Tibial nerve (tissue), 4 donors: ENCODE measurements at regions not wholly inside any gene's neighbourhood (a gene's known extent, or its start where the extent isn't known, plus 50 kb on each side); places are given as distances from the start of the nearest gene placed in this dataset.

Experiments
- DNase-seq, 2 donors: peaks; one replicate each; pipeline ENCODE4 v3.0.0-alpha.2; 2019; ENCODE audit warnings: low spot score in 2 of 2
- H3K27ac ChIP-seq, 4 donors: fragments of 200-600 bp; sonication (generic) in 3 of 4; one replicate each; pipeline ENCODE4 v1.5.1; 2017 to 2019; ENCODE audit warnings: mild to moderate bottlenecking in 1 of 4
- H3K27me3 ChIP-seq, 2 donors: fragments of 200-600 bp; sonication (generic) in 1 of 2; one replicate each; pipeline versions ENCODE4 v1.5.1 to v1.6.0; 2017 to 2019
- H3K36me3 ChIP-seq, 3 donors: fragments of 200-600 bp; sonication (generic); one replicate each; pipeline ENCODE4 v1.5.1; 2018 to 2019
- H3K4me1 ChIP-seq, 4 donors: fragments of 200-600 bp; sonication (generic) in 3 of 4; one replicate each; pipeline ENCODE4 v1.5.1; 2017 to 2019
- H3K4me3 ChIP-seq, 4 donors: fragments of 200-600 bp; sonication (generic) in 3 of 4; one replicate each; pipeline ENCODE4 v1.5.1; 2017 to 2019; ENCODE audit warnings: mild to moderate bottlenecking in 1 of 4, moderate library complexity in 1 of 4
- H3K9me3 ChIP-seq, 4 donors: fragments of 200-600 bp; sonication (generic) in 3 of 4; one replicate each; pipeline ENCODE4 v1.5.1; 2017 to 2019
- EP300 ChIP-seq, 2 donors: sonication (generic); formaldehyde crosslinking; IDR thresholded peaks; one replicate each; pipeline ENCODE4 v1.6.1; 2017; ENCODE audit warnings: antibody characterized with exemption in 2 of 2, mild to moderate bottlenecking in 1 of 2
- POLR2A ChIP-seq, 2 donors: fragments of 450-650 bp; IDR thresholded peaks; one replicate each; pipeline ENCODE4 v1.6.1; 2017; ENCODE audit warnings: antibody characterized with exemption in 2 of 2, mild to moderate bottlenecking in 2 of 2, moderate library complexity in 2 of 2
- WGBS, 2 donors: methylation state at CpG; one replicate each; pipeline ENCODE4 v1.1.5; 2018; 5-methylcytosine and 5-hydroxymethylcytosine counted together
- TF ChIP-seq, protein P1 (sequence below), 5 experiments: fragments of 200-600 bp in 3 of 5; fragments of 450-650 bp in 2 of 5; sonication (generic) in 3 of 5; IDR thresholded peaks; one replicate each; pipeline ENCODE4 v1.5.1; 2016 to 2019; ENCODE audit warnings: antibody characterized with exemption in 5 of 5, mild to moderate bottlenecking in 3 of 5, moderate library complexity in 2 of 5

DNA sequence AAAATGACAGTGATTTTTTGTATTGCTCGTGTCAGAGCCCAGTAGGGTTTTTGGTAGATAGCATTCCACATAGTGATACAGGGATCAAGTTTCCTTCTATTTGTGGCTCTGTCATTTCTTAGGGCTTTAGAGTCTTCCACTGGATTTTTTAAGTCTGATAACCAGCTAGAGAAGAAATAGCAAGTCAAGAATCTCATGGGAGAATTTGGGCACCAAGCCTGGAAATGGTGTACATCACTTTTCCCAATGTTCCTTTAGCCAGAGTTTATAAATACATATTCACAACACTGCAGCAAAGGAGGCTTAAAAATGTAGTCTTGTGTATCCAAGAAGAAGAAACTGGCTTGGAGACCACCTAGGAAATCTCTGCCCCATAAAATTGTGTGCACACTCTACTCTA lies 647.1 kb upstream of the KLF4 start:
- TF ChIP-seq, protein P1, sequence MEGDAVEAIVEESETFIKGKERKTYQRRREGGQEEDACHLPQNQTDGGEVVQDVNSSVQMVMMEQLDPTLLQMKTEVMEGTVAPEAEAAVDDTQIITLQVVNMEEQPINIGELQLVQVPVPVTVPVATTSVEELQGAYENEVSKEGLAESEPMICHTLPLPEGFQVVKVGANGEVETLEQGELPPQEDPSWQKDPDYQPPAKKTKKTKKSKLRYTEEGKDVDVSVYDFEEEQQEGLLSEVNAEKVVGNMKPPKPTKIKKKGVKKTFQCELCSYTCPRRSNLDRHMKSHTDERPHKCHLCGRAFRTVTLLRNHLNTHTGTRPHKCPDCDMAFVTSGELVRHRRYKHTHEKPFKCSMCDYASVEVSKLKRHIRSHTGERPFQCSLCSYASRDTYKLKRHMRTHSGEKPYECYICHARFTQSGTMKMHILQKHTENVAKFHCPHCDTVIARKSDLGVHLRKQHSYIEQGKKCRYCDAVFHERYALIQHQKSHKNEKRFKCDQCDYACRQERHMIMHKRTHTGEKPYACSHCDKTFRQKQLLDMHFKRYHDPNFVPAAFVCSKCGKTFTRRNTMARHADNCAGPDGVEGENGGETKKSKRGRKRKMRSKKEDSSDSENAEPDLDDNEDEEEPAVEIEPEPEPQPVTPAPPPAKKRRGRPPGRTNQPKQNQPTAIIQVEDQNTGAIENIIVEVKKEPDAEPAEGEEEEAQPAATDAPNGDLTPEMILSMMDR (IDR thresholded peaks at IDR 0.05): no peak
- no peak for TF ChIP-seq POLR2A (IDR thresholded peaks at IDR 0.05)
- no peak for TF ChIP-seq EP300 (IDR thresholded peaks at IDR 0.05)
- H3K27me3 ChIP-seq: no peaks in the 10 kb centered on the region
- no peak overlapping the region for H3K4me3 ChIP-seq
- peaks cover 0 to 12% (median 4%) of the 10 kb centered on the region in 4 donors for H3K4me1 ChIP-seq
- no peak overlapping the region for H3K27ac ChIP-seq
- no peaks in the 10 kb centered on the region for H3K9me3 ChIP-seq
- DNase-seq: peak in 1 of 2 donors; percentile 29
- WGBS, 2 donors: 70 to 74% methylated on average over 1 of the region's 1 CpG
- H3K36me3 ChIP-seq: no peaks in the 10 kb centered on the region

DNA sequence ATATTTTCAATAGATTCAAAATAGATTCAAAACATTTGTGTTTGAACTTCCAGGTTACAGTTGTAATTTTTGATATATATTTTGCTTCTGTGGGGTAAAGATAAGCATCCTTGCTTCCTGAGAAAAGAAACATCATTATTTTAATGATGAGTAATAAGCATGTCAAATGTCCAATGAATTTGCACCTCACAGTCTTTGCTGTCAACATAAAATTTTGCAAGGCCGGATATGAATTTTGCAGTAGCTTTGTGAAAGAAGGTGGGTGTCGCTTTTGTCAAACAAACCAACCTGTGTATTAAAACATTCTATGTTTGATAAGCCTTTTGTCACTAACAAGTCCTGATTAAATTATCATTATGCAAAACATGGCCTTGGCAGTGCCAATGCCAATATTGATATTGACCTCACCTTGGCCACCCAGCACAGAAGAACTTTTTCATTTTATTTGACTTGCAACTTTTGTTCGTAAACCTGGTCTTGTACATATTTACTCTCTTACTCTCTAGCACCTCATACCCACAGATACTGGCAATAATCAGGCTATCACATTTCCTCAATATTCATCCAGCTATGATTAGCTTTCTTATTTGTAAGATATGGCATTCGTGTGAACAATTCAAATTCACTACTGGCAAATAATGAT lies 645.0 kb upstream of the KLF4 start:
- WGBS, 2 donors: 91% methylated on average over 4 of the region's 4 CpGs
- Histone ChIP-seq H3K36me3 (no peaks in the 10 kb centered on the region), H3K4me3 (no peak overlapping the region), H3K4me1 (no peaks in the 10 kb centered on the region), H3K27me3 (no peaks in the 10 kb centered on the region), H3K9me3 (no peaks in the 10 kb centered on the region), H3K27ac (no peak overlapping the region)
- DNase-seq: no peak
- no peak for TF ChIP-seq EP300 (IDR thresholded peaks at IDR 0.05)
- TF ChIP-seq, protein P1 (IDR thresholded peaks at IDR 0.05): no peak
- TF ChIP-seq POLR2A (IDR thresholded peaks at IDR 0.05): no peak

DNA sequence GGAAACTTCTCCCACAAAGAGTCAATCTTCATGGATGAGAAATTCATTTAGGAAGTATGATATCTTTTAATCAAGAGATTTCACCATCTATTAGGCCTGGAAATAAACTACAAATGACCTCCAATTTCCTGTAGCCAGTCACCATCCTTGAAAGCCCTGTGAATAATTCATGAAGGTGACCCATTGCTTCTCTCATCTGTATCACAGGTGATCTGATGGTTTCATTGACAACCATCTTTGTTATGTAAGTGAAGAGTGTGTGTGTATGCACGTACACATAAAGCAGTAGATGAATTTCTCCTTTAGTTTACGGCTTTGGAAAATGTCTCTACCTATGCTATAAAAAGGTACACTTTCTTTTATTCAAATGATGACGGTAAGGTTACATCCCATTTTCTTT lies 644.1 kb upstream of the KLF4 start:
- Histone ChIP-seq H3K27me3 (no peaks in the 10 kb centered on the region), H3K4me1 (no peaks in the 10 kb centered on the region), H3K4me3 (no peak overlapping the region), H3K27ac (no peak overlapping the region), H3K36me3 (no peaks in the 10 kb centered on the region), H3K9me3 (no peaks in the 10 kb centered on the region)
- WGBS, 2 donors: 66 to 82% methylated on average over 3 of the region's 3 CpGs
- no peak for DNase-seq
- TF ChIP-seq POLR2A (IDR thresholded peaks at IDR 0.05): no peak
- TF ChIP-seq, protein P1 (IDR thresholded peaks at IDR 0.05): no peak
- no peak for TF ChIP-seq EP300 (IDR thresholded peaks at IDR 0.05)

DNA sequence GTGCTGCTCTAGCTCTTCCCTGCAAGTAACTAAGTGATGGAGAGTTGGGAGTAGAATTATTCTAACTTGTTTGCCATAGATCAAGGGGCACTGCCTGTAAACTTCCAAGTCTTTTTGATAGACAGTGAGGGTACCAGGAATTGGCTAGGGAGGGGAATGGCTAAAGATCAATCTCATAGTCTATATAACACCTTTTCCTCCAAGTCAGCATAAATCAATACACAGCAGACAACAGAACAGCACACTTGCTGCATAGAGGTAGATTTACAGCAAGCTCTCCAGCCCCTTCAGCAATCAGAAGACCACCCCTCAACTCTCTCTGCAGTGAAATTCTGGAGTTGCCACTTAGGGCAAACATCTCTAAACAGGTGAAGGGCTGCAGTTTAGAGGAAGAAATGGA lies 643.5 kb upstream of the KLF4 start:
- TF ChIP-seq, protein P1 (IDR thresholded peaks at IDR 0.05): no peak
- TF ChIP-seq POLR2A (IDR thresholded peaks at IDR 0.05): no peak
- TF ChIP-seq EP300 (IDR thresholded peaks at IDR 0.05): no peak
- no peaks in the 10 kb centered on the region for H3K4me1 ChIP-seq
- no peak overlapping the region for H3K4me3 ChIP-seq
- no peaks in the 10 kb centered on the region for H3K27me3 ChIP-seq
- no peaks in the 10 kb centered on the region for H3K36me3 ChIP-seq
- H3K27ac ChIP-seq: no peak overlapping the region
- H3K9me3 ChIP-seq: no peaks in the 10 kb centered on the region
- no peak for DNase-seq

DNA sequence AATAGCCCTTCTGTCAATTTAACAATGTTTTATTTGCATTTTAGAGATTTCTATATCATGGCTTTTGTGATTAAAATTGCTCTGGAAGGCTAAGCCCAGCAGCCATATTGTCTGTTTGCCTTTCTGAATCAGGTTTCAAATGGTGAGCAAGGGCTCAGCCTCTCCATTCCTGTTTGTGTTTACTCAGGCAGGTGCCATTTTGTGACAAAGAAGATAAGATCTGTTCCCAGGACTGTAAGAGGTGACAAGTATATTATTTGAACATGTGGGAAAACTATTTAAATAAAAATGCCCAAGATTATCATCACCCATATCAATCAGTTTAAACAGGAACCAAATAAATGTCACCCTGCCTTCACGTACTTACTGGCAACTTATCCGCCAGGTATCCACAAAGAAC lies 641.3 kb upstream of the KLF4 start:
- Histone ChIP-seq H3K27ac (no peak overlapping the region), H3K9me3 (no peaks in the 10 kb centered on the region), H3K4me1 (no peaks in the 10 kb centered on the region), H3K27me3 (no peaks in the 10 kb centered on the region), H3K4me3 (no peak overlapping the region), H3K36me3 (no peaks in the 10 kb centered on the region)
- WGBS, 2 donors: 97% methylated on average over 2 of the region's 2 CpGs
- TF ChIP-seq EP300 (IDR thresholded peaks at IDR 0.05) (no peak), POLR2A (IDR thresholded peaks at IDR 0.05) (no peak)
- TF ChIP-seq, protein P1 (IDR thresholded peaks at IDR 0.05): no peak
- DNase-seq: no peak
